ENCODE measurements at regions not wholly inside any gene's neighbourhood (a gene's known extent, or its start where the extent isn't known, plus 50 kb on each side); places are given as distances from the start of the nearest gene placed in this dataset.
"Not testable (repeated sequence)": the region's sequence is repeated elsewhere in the genome, so short reads cannot be mapped to it uniquely, and the experiment has no call there.

DNA sequence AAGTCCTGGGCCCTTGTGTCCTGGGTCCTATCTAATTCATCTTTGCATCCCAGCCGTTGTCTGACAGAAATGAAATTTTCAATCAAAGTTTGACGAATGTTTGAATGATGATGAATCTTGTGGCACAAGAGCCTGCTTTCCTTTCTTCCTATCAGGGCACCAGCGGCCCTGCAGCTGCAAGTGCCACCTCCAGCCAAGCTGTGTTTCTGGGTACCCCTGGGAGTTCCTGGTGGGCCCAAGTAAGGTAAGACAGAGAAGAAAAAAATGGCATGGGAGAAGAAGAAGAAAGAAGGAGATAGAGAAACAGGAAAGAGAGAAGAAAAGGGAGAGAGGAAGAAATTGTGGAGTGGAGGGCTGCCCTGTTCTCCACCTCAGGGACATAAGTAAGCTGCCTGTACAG lies 782.1 kb upstream of the TPTE start:
- H3K27me3 Mint-ChIP-seq (ENCODE audit: low read depth in 3 of 3), result no peaks in the 10 kb centered on the region
- no peak overlapping the region for H3K27ac ChIP-seq (ENCODE audit: low read depth in 1 of 2, low read length in 2 of 2)
- peaks cover 6 to 27% (median 19%) of the 10 kb centered on the region in 7 donors for H3K9me3 Mint-ChIP-seq
- no peak overlapping the region for H3K27ac Mint-ChIP-seq
- no peaks in the 10 kb centered on the region for H3K4me1 Mint-ChIP-seq
- H3K9me3 ChIP-seq (replicated peaks in 1 of 2; ENCODE audit: control insufficient read depth in 1 of 2, insufficient read depth in 1 of 2, low read length in 2 of 2), result peaks cover 64 to 80% of the 10 kb centered on the region in 2 donors
- 57% methylated on average over 2 of the region's 3 CpGs for WGBS (ENCODE audit: insufficient coverage)
- DNase-seq, result no peak
- no peak overlapping the region for H3K9ac ChIP-seq (ENCODE audit: insufficient read depth, low read length, poor library complexity, severe bottlenecking)
- H4K20me1 ChIP-seq (ENCODE audit: insufficient read depth, low read length), result no peaks in the 10 kb centered on the region
- no peaks in the 10 kb centered on the region for H3K36me3 ChIP-seq (replicated peaks in 1 of 2; ENCODE audit: control insufficient read depth in 1 of 2, insufficient read depth in 2 of 2, low read length in 2 of 2)
- H3K4me2 ChIP-seq (replicated peaks; ENCODE audit: extremely low read depth, low read length, poor library complexity, severe bottlenecking), result no peak overlapping the region
- TF ChIP-seq, protein P1, sequence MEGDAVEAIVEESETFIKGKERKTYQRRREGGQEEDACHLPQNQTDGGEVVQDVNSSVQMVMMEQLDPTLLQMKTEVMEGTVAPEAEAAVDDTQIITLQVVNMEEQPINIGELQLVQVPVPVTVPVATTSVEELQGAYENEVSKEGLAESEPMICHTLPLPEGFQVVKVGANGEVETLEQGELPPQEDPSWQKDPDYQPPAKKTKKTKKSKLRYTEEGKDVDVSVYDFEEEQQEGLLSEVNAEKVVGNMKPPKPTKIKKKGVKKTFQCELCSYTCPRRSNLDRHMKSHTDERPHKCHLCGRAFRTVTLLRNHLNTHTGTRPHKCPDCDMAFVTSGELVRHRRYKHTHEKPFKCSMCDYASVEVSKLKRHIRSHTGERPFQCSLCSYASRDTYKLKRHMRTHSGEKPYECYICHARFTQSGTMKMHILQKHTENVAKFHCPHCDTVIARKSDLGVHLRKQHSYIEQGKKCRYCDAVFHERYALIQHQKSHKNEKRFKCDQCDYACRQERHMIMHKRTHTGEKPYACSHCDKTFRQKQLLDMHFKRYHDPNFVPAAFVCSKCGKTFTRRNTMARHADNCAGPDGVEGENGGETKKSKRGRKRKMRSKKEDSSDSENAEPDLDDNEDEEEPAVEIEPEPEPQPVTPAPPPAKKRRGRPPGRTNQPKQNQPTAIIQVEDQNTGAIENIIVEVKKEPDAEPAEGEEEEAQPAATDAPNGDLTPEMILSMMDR (IDR thresholded peaks at IDR 0.05), result no peak
- H3K4me1 ChIP-seq (ENCODE audit: control insufficient read depth in 1 of 2, insufficient read depth in 2 of 2, low read length in 2 of 2), result no peaks in the 10 kb centered on the region
- no peak overlapping the region for H2AFZ ChIP-seq (ENCODE audit: insufficient read depth, low read depth, low read length, poor library complexity, severe bottlenecking)
- no peak overlapping the region for H3K4me3 ChIP-seq (replicated peaks in 1 of 3; ENCODE audit: low read depth in 2 of 3, low read length in 3 of 3)
- intact Hi-C loops (cut with micrococcal nuclease), result no loop called here
- H3K79me2 ChIP-seq (ENCODE audit: insufficient read depth, low read length), result no peaks in the 10 kb centered on the region
- no peak overlapping the region for H3K4me3 Mint-ChIP-seq
- H3K36me3 Mint-ChIP-seq, result no peaks in the 10 kb centered on the region
- H3K27me3 ChIP-seq (ENCODE audit: control insufficient read depth in 2 of 2, insufficient read depth in 2 of 2, low read length in 2 of 2), result no peaks in the 10 kb centered on the region

DNA sequence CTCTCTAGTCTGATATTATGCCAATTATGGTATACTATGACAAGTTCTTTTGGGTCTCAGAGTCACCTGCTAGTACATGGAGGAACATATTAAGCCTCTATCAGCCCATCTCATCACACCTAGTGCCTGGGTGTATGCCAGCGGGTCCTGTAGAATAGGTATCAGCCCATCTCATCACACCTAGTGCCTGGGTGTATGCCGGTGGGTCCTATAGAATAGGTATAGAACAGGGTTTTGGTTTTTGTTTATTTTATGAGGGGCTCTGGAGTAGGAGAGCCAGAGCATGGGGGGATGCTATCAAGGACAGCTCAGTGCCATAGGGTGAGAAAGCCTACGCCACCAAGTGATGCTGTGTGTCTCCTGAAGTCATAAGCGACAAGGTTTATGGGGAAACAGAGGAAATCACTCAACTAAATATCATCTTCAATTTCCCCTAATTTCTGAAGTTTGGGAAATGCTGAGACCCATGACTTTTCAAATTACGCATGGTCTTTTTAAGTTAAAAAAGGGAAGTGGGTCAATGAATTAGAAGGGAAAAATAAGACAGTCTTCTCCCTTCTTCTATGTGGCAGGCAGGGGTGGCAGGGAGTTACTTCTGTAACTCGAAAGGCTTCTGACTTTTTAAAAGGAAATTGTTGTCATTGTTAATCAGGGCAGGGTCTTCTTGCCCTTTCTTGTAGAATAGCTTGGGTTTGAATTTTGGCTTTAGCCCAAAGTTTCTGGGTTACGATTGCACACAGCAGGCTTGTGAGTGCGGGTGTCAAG lies 781.0 kb upstream of the TPTE start:
- H3K36me3 ChIP-seq (replicated peaks in 1 of 2; ENCODE audit: control insufficient read depth in 1 of 2, insufficient read depth in 2 of 2, low read length in 2 of 2); H3K27me3 ChIP-seq (ENCODE audit: control insufficient read depth in 2 of 2, insufficient read depth in 2 of 2, low read length in 2 of 2); DNase-seq; H3K9ac ChIP-seq (ENCODE audit: insufficient read depth, low read length, poor library complexity, severe bottlenecking); H3K4me3 ChIP-seq (replicated peaks in 1 of 3; ENCODE audit: low read depth in 2 of 3, low read length in 3 of 3); H3K27ac Mint-ChIP-seq; H3K27me3 Mint-ChIP-seq (ENCODE audit: low read depth in 3 of 3); H3K4me2 ChIP-seq (replicated peaks; ENCODE audit: extremely low read depth, low read length, poor library complexity, severe bottlenecking); H2AFZ ChIP-seq (ENCODE audit: insufficient read depth, low read depth, low read length, poor library complexity, severe bottlenecking); H3K4me1 Mint-ChIP-seq; H3K4me1 ChIP-seq (ENCODE audit: control insufficient read depth in 1 of 2, insufficient read depth in 2 of 2, low read length in 2 of 2); H3K4me3 Mint-ChIP-seq; H3K79me2 ChIP-seq (ENCODE audit: insufficient read depth, low read length); intact Hi-C loops (cut with micrococcal nuclease); H3K27ac ChIP-seq (ENCODE audit: low read depth in 1 of 2, low read length in 2 of 2); H4K20me1 ChIP-seq (ENCODE audit: insufficient read depth, low read length); H3K36me3 Mint-ChIP-seq: not testable (repeated sequence)
- WGBS (ENCODE audit: insufficient coverage), result no CpG with 5 or more reads among the region's 8 CpGs
- peaks cover 72 to 78% of the 10 kb centered on the region in 2 donors for H3K9me3 ChIP-seq (replicated peaks in 1 of 2; ENCODE audit: control insufficient read depth in 1 of 2, insufficient read depth in 1 of 2, low read length in 2 of 2)
- H3K9me3 Mint-ChIP-seq, result peaks cover 6 to 24% (median 19%) of the 10 kb centered on the region in 7 donors

DNA sequence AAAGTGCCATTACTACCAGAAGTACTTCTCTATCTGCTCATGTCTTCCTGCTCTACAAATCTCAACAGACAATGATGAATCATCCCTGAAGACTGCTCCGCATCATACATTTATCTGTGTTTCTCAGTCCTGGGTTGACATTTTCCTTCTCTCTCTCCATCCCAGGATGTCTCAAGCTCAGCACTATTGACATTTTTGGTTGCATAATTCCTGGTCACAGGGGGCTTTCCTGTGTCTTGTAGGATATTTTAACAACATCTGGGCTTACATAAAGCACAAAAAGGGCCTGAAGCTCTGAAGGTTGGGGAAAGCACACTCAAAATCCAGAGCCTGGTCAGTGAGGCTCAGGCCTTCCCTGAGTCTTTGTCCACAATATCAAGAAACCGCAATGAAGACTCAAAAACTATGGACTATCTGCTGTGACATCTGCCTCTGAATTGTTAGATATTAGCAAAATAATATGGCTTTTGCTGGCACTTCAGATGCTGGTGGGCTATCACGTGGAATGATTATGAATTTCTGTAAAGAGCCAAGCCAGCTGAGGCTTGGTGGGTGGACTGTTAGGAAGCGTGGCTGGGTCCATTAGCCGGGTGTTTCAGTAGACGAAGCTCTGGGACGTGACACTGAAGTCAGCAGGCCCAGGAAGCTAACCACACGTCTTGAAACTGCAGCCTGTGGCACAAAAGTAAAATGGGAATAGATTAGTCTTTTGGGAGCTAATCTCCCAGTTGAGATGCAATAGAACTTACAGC lies 780.2 kb upstream of the TPTE start:
- H3K36me3 Mint-ChIP-seq; H3K4me1 Mint-ChIP-seq; H3K27me3 ChIP-seq (ENCODE audit: control insufficient read depth in 2 of 2, insufficient read depth in 2 of 2, low read length in 2 of 2); H3K4me1 ChIP-seq (ENCODE audit: control insufficient read depth in 1 of 2, insufficient read depth in 2 of 2, low read length in 2 of 2); H2AFZ ChIP-seq (ENCODE audit: insufficient read depth, low read depth, low read length, poor library complexity, severe bottlenecking); H3K4me3 ChIP-seq (replicated peaks in 1 of 3; ENCODE audit: low read depth in 2 of 3, low read length in 3 of 3); H3K27ac ChIP-seq (ENCODE audit: low read depth in 1 of 2, low read length in 2 of 2); H3K4me2 ChIP-seq (replicated peaks; ENCODE audit: extremely low read depth, low read length, poor library complexity, severe bottlenecking); H3K4me3 Mint-ChIP-seq; H3K27me3 Mint-ChIP-seq (ENCODE audit: low read depth in 3 of 3); H3K36me3 ChIP-seq (replicated peaks in 1 of 2; ENCODE audit: control insufficient read depth in 1 of 2, insufficient read depth in 2 of 2, low read length in 2 of 2); H4K20me1 ChIP-seq (ENCODE audit: insufficient read depth, low read length); intact Hi-C loops (cut with micrococcal nuclease); H3K79me2 ChIP-seq (ENCODE audit: insufficient read depth, low read length); H3K9ac ChIP-seq (ENCODE audit: insufficient read depth, low read length, poor library complexity, severe bottlenecking): not testable (repeated sequence)
- peaks cover 71 to 79% of the 10 kb centered on the region in 2 donors for H3K9me3 ChIP-seq (replicated peaks in 1 of 2; ENCODE audit: control insufficient read depth in 1 of 2, insufficient read depth in 1 of 2, low read length in 2 of 2)
- H3K9me3 Mint-ChIP-seq, result peaks cover 6 to 23% (median 19%) of the 10 kb centered on the region in 7 donors
- peak overlapping the region in 1 of 7 donors; percentile 28 for H3K27ac Mint-ChIP-seq
- WGBS (ENCODE audit: insufficient coverage), result 71% methylated on average over 5 of the region's 8 CpGs
- DNase-seq, result peak in 1 of 3 donors; percentile 63

Measured in CD14-positive monocyte (primary cell).